T-helper 1 cell treated with Interleukin-12 subunit alpha and Interleukin-12 subunit beta and Interleukin-4 antibody, amounts not matched to agents 30 ng/mL and 1 ng/mL, for 36 hours (primary cell): ENCODE measurements at regions not wholly inside any gene's neighbourhood (a gene's known extent, or its start where the extent isn't known, plus 50 kb on each side); places are given as distances from the start of the nearest gene placed in this dataset.

Experiments used
- intact Hi-C: fragments of 100-400 bp; cut with micrococcal nuclease; formaldehyde crosslinking; loops from one replicate; pipeline ENCODE4 v1.15.1; 2024

DNA sequence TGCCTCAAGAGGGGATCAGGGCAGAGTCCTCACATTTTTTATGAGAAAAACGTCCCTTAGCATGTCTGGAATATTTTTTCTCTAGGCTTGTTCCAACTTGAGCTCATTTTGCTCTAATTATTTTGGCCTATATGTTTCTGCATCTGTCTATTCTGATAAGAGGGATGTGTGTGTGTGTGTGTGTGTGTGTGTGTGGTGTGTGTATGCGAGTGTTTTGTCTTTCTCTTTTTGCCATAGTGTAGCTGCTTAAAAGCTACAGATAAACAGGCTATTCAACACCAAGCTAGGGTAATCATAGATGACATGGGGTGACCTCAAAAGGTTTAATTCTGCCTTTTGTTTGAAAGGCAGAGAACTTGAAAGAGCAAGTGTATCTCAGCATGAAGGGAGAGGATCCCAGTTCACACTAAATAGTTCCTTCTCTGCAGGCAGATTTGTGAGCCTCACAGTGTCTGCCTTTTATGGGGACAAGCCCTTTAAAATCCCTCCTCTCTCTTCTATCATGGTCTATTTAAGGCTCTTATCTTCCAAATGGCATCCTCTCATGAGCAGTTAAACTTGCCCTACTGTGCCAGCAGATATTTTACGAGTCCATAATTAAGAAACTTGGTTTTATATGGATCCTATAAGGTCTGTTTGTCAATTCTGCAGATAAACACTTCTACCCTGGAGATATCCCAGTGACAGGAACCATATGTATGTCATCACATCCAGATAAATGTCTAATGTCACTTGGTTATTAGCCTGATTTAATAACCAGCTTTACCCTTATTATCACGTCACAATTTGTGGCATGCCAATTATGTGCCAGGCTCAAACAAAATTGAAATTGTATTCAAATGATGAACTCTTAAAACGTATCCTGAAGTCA is 202.9 kb upstream of the MTPN start:
- intact Hi-C loops: no loop called here

DNA sequence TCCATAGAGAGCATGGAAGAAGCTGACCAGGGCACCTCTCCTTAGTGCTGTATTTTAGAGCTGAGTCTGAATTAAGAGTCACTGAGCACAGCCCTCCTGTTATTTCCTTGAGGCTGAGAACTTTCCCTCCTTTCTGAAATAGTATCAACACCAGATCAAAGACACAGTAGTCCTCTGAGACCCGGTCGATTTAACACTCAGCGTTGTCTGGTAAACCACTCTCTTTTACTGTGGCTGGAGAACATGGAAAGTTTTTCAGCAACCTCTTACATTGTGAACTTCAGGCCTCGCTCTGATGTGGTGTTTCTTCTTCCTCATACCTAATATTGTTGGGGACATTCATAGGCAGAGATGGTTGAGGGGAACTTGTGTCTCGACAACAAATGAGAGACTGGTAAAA is 202.0 kb upstream of the MTPN start:
- intact Hi-C loops: no loop called here

GRCh38 chr7:136174477-136175125 is 197.4 kb upstream of the MTPN start:
- intact Hi-C loops: no loop called here

- intact Hi-C loops: no loop called here
Observed at GRCh38 chr7:136173874-136174273, 196.7 kb upstream of the MTPN start.

- intact Hi-C loops: no loop called here
Observed at GRCh38 chr7:136171233-136171632, 194.1 kb upstream of the MTPN start.

GRCh38 chr7:136168821-136169220 is 191.7 kb upstream of the MTPN start:
- intact Hi-C loops: no loop called here

- intact Hi-C loops: no loop called here
Observed at GRCh38 chr7:136167991-136168390, 190.8 kb upstream of the MTPN start.

- intact Hi-C loops: no loop called here
Observed at GRCh38 chr7:136166521-136166920, 189.4 kb upstream of the MTPN start.

GRCh38 chr7:136163340-136163801 is 186.2 kb upstream of the MTPN start:
- intact Hi-C loops: no loop called here

- intact Hi-C loops: no loop called here
Observed at GRCh38 chr7:136150311-136150710, 173.2 kb upstream of the MTPN start.

DNA sequence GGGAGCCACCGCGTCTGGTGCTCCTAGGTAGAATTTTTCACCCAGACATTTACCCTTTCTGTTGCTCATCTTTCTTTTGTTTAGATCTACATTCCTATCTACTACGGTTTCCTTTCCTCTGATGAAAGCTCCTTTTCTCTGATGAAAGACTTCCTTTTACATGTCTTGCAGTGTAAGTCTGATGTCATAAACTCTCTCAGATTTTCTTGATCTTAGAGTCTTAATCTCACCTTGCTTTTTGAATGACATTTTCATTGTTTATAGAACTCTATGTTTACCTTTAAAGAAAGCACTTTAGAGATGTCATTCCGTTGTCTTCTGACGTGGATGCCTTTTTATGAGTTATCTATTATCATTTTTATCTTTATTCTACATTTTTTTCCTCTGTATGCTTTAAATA is 171.8 kb upstream of the MTPN start:
- intact Hi-C loops: no loop called here

DNA sequence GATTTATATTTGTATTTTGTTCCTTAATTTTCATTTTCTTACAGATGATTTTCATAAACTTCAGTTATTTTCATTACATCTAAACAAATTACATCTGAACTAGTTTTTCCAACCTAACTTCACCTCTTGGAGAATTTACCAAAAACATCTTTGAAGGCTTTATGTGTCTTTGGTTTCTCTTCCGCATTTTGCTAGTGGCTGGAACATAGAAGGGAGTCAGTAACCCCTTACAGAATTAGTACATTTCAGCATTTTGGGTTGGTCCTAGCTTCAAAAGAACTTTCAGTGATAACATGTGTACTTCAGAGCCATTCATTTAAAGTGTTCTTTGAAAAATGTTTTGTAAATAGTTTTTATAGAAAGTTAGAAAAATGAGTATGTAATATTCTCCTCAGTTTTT is 169.8 kb upstream of the MTPN start:
- intact Hi-C loops: no loop called here

DNA sequence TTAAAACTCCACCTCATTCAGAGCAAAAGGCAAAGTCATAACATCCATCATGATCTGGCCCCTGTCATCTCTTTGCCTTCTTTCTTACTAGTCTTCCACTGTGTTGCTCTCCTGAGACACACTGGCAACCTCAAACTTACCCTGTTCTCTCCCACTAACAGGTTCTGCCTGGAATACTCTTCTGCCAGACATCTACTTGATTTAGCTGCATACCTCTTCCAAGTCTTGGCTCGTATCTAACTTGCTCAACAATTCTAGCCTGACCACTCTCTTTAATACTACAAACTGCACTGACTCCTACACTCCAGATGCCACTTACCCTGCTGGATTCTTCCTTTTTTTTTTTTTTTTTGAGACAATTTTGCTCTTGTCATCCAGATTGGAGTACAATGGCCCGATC is 167.0 kb upstream of the MTPN start:
- intact Hi-C loops: no loop called here

GRCh38 chr7:136143271-136143670 is 166.1 kb upstream of the MTPN start:
- intact Hi-C loops: no loop called here

DNA sequence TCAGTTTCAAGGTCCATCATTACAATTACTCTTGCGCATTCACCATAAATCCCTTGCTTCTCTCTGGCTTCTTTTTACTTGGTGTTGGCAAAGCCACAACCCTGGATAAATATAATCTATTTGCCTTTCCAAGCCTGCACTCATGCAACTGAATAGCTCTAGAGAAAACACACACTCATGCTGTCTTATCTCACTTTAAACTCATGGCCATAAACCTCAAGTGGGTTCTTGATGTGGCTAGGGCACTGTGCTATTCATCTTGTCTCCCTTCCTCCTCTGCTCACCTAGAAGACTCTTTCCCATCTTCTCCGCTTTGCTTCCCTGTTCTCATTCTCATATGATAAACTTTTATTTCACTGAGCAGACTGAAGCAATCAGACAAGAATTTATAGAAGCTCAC is 165.4 kb upstream of the MTPN start:
- intact Hi-C loops: no loop called here

- intact Hi-C loops: no loop called here
Observed at GRCh38 chr7:136140469-136140868, 163.3 kb upstream of the MTPN start.

GRCh38 chr7:136139417-136139816 is 162.3 kb upstream of the MTPN start:
- intact Hi-C loops: no loop called here

DNA sequence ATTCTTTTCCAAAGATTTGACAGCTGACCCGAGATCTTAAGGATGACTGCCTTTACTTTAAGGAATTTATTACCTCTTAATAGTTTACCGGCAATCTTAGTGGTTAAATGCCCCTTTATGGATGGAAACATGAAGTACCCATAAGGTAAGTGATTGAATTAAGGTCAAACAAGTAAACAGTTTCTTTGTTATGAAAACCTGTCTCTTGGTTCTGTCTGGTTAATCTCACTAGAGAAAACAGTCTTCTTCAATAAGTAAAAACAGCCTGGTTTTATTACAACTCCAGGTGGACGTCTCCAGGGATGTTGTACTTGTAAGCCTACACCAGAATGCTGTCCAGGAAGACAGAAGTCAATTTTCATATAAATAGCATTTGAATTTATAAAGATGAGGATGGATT is 161.8 kb upstream of the MTPN start:
- intact Hi-C loops: no loop called here

DNA sequence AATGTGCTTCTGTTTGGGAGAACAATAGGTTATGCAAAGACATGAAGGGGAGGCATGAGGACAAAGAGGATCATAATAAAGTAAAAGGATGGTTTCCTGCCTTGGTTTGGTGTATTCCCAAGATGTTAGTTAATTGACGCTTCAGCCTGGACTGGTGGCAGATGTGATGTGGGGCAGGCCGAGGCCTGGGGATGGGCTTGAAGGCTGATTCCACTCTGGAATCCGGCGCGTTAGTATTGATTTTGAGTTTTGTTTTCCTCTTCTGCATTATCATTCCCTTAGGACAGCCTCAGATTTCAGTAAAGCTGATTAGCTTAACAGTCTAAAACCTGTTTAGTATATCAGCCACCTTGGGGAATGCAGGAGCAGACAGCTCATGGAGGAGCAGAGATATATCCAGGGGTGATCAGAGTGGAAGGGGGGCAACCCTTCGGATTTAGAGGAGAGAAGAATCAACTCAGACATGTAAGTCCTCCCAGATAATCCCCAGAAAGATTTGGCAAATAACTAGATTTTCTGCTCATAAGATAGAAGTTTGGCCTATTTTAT is 159.8 kb upstream of the MTPN start:
- intact Hi-C loops: no loop called here

GRCh38 chr7:136134503-136134902 is 157.3 kb upstream of the MTPN start:
- intact Hi-C loops: no loop called here

DNA sequence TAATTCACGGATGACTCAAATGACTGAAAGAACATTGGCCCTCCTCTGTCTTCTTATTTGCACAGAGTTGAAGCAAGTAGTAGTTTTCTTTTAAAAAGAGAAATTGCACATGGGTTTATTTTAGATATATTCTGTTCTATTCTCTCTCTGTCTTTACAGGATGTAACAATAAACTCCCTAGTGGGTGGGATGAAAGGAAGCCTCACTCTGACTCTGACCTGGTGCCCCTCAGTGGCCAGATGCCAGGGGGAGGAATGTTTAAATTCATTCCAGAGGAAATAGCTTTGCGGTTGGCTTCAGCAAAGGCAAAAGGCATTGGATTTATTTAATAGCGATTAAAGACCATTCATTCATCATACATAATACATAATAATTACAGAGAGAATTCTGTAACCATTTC is 156.4 kb upstream of the MTPN start:
- intact Hi-C loops: no loop called here

DNA sequence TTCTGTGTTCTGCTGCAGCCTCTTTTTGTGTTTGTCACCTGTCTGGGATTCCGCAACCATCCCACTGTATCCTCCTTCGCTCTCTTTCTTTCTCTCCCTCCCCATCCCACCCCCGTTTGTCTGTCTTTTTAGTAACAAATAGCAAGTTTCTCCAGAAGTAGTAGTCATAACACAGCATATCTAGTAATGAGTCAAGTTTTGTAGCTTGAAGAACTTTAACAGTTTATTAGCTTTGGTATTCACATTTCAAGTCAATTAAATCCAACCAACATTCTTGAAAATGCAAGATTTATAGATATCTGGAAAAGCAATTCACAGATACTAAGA is 154.1 kb upstream of the MTPN start:
- intact Hi-C loops: no loop called here
